ENCODE measurements at regions not wholly inside any gene's neighbourhood (a gene's known extent, or its start where the extent isn't known, plus 50 kb on each side); places are given as distances from the start of the nearest gene placed in this dataset.

DNA sequence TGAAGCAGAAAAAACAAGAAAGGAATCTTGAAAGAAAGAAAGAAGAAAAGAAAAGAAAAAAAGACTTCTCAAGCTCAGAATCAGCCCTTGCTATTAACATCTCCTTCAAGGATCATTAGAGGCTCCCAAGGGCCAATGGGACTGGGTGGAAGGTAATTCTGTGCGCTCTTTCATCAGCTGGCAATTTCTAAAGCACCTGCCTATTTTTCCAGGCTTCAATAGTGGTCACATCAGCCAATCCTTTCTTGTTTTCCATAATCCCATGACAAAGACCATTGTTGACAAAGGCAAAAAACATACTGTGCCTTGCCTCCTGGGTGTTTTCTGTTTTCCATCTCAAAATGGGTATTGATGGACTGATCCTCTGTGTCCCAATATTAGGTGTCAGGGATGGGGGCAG is 88.2 kb upstream of the TSC22D1 start:
- in situ Hi-C loops (cut with MboI; ENCODE audit: low pct_unique_long_range_greater_than_20kb, low sequenced_read_pairs, unreplicated experiment): no loop called here
- no peak for DNase-seq (ENCODE audit: low spot score)
- TF ChIP-seq, protein P1, sequence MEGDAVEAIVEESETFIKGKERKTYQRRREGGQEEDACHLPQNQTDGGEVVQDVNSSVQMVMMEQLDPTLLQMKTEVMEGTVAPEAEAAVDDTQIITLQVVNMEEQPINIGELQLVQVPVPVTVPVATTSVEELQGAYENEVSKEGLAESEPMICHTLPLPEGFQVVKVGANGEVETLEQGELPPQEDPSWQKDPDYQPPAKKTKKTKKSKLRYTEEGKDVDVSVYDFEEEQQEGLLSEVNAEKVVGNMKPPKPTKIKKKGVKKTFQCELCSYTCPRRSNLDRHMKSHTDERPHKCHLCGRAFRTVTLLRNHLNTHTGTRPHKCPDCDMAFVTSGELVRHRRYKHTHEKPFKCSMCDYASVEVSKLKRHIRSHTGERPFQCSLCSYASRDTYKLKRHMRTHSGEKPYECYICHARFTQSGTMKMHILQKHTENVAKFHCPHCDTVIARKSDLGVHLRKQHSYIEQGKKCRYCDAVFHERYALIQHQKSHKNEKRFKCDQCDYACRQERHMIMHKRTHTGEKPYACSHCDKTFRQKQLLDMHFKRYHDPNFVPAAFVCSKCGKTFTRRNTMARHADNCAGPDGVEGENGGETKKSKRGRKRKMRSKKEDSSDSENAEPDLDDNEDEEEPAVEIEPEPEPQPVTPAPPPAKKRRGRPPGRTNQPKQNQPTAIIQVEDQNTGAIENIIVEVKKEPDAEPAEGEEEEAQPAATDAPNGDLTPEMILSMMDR (IDR thresholded peaks at IDR 0.05; ENCODE audit: extremely low read depth, insufficient read depth, missing control alignments): no peak

DNA sequence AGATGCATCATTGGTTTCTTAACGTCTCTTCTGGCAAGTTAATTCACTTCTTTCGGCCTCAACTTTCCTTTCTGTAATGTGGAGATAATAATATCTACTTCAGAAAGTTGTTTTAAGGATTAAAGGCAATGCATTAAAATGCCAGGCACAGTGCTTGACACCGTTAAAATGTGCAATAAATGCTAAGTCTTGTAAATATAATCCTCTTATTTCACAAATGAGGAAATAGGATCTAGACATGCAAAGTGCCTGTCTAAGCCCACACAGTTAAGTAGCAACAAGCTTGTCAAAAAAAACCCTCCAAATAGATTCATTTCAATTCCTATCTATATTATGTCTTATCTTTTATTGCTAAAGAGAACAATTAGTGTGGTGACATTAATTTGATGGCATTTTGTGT is 86.4 kb upstream of the TSC22D1 start:
- DNase-seq (ENCODE audit: low spot score): no peak
- TF ChIP-seq, protein P1 (IDR thresholded peaks at IDR 0.05; ENCODE audit: extremely low read depth, insufficient read depth, missing control alignments): no peak
- in situ Hi-C loops (cut with MboI; ENCODE audit: low pct_unique_long_range_greater_than_20kb, low sequenced_read_pairs, unreplicated experiment): no loop called here

DNA sequence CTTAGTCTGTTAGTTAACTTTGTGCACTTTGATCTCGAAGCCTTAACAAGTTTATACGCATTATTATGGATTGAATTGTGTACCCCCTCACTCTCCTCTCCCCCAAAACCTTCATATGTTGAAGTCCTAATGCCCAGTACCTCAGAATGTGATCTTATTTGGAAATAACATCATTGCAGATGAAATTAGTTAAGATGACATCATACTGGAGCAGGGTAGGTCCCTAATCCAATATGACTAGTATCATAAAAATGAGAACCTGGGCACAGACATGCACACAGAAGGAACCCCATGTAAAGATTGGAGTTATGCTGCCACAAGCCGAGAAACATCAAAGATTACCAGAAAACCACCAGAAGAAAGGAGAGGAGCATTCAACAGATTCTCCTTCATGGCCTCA is 85.8 kb upstream of the TSC22D1 start:
- no peak for DNase-seq (ENCODE audit: low spot score)
- TF ChIP-seq, protein P1 (IDR thresholded peaks at IDR 0.05; ENCODE audit: extremely low read depth, insufficient read depth, missing control alignments): no peak
- in situ Hi-C loops (cut with MboI; ENCODE audit: low pct_unique_long_range_greater_than_20kb, low sequenced_read_pairs, unreplicated experiment): no loop called here

DNA sequence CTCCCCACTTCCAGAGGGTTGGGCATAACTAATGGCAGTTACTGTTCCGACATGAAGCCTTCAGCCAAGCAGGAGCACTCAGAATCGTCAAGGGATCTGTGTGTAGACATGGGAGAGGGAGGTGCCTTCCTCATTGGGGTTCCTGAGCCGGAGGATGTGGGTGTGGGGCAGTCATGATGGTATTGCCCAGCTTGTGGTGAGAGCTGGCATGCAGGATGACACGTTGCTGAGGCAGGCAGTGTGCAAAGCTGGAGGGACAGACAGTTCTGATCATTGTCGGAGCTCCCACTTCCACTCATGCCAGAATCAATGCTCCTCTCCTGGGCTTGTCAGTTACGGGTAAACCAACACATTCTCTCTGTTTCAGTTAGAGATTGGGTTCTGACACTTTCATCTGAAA is 83.9 kb upstream of the TSC22D1 start:
- in situ Hi-C loops (cut with MboI; ENCODE audit: low pct_unique_long_range_greater_than_20kb, low sequenced_read_pairs, unreplicated experiment): no loop called here
- TF ChIP-seq, protein P1 (IDR thresholded peaks at IDR 0.05; ENCODE audit: extremely low read depth, insufficient read depth, missing control alignments): no peak
- no peak for DNase-seq (ENCODE audit: low spot score)

DNA sequence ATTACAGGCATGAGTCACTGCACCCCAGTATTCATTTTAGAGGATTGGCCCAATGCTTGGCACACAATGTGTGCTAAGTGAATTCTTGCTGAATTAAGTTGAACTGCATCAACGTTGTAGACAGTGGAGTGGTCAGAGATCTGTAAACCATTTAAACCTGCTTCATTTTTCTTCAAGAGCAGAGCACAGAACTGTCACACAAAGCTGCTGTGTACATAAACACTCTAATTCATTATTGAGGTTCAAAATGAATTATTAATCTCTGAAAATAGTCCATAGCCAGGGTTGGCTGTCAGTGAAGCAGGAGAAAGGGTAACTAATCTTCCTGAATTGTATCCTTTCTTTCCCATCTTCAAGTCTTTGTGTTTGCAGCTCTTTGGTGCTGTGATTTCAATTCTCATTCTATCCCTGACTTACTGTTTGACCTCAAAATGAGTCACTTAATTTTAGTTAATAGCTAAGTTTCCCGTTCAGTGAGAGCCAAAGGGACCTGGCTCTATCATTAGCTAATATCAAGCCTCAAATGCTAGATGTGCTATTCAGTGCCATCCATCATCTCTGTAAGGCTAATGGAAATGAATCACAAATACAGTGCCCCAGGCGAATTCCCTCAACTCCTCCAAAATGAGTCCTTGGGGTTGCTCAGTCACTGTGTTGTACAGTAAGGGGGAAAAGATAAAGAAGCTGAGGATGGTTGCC is 77.0 kb upstream of the TSC22D1 start:
- DNase-seq (ENCODE audit: low spot score): no peak
- TF ChIP-seq, protein P1 (IDR thresholded peaks at IDR 0.05; ENCODE audit: extremely low read depth, insufficient read depth, missing control alignments): no peak
- in situ Hi-C loops (cut with MboI; ENCODE audit: low pct_unique_long_range_greater_than_20kb, low sequenced_read_pairs, unreplicated experiment): no loop called here

DNA sequence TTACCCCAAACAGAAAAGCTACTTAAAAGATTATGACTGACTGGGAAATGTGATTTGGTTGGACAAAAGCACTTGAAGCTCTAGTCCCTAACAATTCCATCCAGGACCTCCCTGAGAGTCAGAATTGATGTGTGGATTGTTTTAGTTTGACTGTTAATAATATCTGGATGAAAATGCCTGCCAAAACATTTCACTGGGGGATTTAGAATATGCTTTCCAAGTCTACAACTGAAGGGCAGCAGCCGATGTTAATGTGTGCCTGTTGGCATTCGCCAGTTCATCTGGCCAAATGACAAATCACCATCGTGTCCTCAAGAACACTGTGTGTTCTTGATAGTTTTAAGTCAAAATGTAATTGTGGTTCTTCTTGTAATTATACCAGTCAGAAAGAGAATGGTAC is 76.0 kb upstream of the TSC22D1 start:
- no peak for DNase-seq (ENCODE audit: low spot score)
- in situ Hi-C loops (cut with MboI; ENCODE audit: low pct_unique_long_range_greater_than_20kb, low sequenced_read_pairs, unreplicated experiment): no loop called here
- TF ChIP-seq, protein P1 (IDR thresholded peaks at IDR 0.05; ENCODE audit: extremely low read depth, insufficient read depth, missing control alignments): no peak
